Common myeloid progenitor, CD34-positive (primary cell): ENCODE measurements at regions not wholly inside any gene's neighbourhood (a gene's known extent, or its start where the extent isn't known, plus 50 kb on each side); places are given as distances from the start of the nearest gene placed in this dataset.

Experiments
- CTCF ChIA-PET: fragments of 350-600 bp; sonication (Branson Sonifier 250); formaldehyde crosslinking; loops from one replicate; lab custom pipeline; 2021; ENCODE audit warnings: antibody characterized with exemption; lab: Charles Lee
- POLR2A ChIA-PET: fragments of 350-600 bp; sonication (Branson Sonifier 250); formaldehyde crosslinking; loops from one replicate; lab custom pipeline; 2021; ENCODE audit warnings: antibody characterized with exemption; lab: Charles Lee
- DNase-seq, 3 donors: peaks; one replicate each; pipeline versions ENCODE4 v3.0.0 to v3.0.0-alpha.2; 2013
- H3K27ac ChIP-seq, 2 experiments: 1 replicate in 1 of 2; 2 replicates in 1 of 2; pipeline ENCODE4 v1.7.0; 2013; ENCODE audit warnings: inconsistent platforms in 2 of 2, low read length in 2 of 2, mild to moderate bottlenecking in 2 of 2, low read depth in 1 of 2, moderate library complexity in 1 of 2; ENCODE audit not compliant: severe bottlenecking in 2 of 2, insufficient read depth in 1 of 2, poor library complexity in 1 of 2
- H3K27me3 ChIP-seq, 5 experiments: replicated peaks in 2 of 5; 1 replicate in 3 of 5; 2 replicates in 2 of 5; pipeline versions ENCODE4 v1.6.1 to v1.7.0; 2013; ENCODE audit warnings: low read length in 4 of 5, mild to moderate bottlenecking in 2 of 5, moderate library complexity in 2 of 5, inconsistent platforms in 1 of 5; ENCODE audit not compliant: insufficient read depth in 5 of 5, control insufficient read depth in 4 of 5
- H3K36me3 ChIP-seq, 4 experiments: 1 replicate in 2 of 4; 2 replicates in 2 of 4; pipeline versions ENCODE4 v1.6.1 to v1.7.0; 2013; ENCODE audit warnings: low read length in 3 of 4, control low read depth in 1 of 4, mild to moderate bottlenecking in 1 of 4; ENCODE audit not compliant: control insufficient read depth in 4 of 4, insufficient read depth in 4 of 4
- H3K4me1 ChIP-seq, 4 experiments: 1 replicate in 3 of 4; 2 replicates in 1 of 4; pipeline versions ENCODE4 v1.6.1 to v1.7.1; 2013; ENCODE audit warnings: low read length in 3 of 4, mild to moderate bottlenecking in 3 of 4, control low read depth in 1 of 4, inconsistent platforms in 1 of 4, moderate library complexity in 1 of 4; ENCODE audit not compliant: control insufficient read depth in 4 of 4, insufficient read depth in 4 of 4; ENCODE audit errors: control extremely low read depth in 1 of 4
- H3K4me3 ChIP-seq, 7 experiments: 1 replicate in 4 of 7; 2 replicates in 3 of 7; pipeline versions ENCODE4 v1.5.1 to v1.7.0; 2013; ENCODE audit warnings: mild to moderate bottlenecking in 7 of 7, low read length in 6 of 7, moderate library complexity in 6 of 7, inconsistent platforms in 2 of 7, low read depth in 2 of 7, control low read depth in 1 of 7; ENCODE audit not compliant: insufficient read depth in 4 of 7, control insufficient read depth in 1 of 7; ENCODE audit errors: extremely low read depth in 1 of 7
- H3K9me3 ChIP-seq, 5 experiments: 1 replicate in 4 of 5; 2 replicates in 1 of 5; pipeline versions ENCODE4 v1.6.1 to v1.7.1; 2013; ENCODE audit warnings: low read length in 4 of 5, mild to moderate bottlenecking in 2 of 5, inconsistent platforms in 1 of 5, low read depth in 1 of 5, moderate library complexity in 1 of 5; ENCODE audit not compliant: control insufficient read depth in 4 of 5, insufficient read depth in 2 of 5; ENCODE audit errors: control extremely low read depth in 1 of 5
- WGBS: methylation state at CpG from one replicate; pipeline ENCODE4 v1.1.5; 2013; ENCODE audit not compliant: insufficient coverage; 5-methylcytosine and 5-hydroxymethylcytosine counted together

DNA sequence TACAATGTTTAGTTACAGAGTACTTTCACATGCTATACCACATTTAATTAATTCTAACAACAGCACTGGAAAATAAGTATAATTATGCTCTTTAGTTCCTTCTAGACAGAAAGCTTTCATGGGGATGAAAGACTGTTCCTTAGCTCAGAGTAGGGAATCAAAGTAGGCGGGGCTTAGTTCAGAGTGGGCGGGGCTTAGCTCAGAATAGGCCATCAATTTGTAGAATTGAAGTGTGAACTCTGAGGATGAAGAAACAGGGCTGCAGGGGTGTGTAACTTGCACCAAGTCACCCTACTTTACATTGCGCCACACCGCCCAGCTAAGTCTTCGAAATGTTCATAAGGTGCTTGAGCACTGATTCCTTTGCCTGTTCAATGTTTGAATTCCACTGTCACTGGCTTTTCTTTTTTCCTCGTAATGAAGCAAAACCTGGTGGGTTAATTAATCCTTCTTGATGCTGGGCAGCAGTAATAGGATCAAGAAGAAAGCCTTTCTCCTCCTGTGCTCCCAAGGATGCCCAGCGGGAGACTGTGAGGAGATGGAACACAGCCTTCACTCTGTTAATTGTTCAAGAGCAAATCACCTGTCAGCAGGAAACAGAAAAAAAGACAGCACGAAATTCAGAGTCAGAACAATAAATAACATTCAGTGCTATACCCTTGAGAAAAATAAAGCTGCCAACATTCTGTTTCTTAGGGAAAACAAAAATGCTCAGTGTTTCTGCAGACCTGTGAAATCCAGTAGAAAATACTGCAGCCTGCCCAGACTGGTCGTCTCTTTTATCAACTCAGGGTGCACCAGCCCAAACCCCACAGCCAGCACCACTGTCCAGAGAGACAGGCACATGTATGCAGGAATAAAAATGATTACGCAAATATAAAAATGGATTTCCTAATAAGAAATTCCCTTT lies 66.5 kb upstream of the CAMK1G start:
- Histone ChIP-seq H3K27ac (no peak overlapping the region), H3K9me3 (peaks cover 0 to 2% (median 0%) of the 10 kb centered on the region in 5 experiments), H3K4me3 (no peak overlapping the region), H3K4me1 (no peaks in the 10 kb centered on the region), H3K27me3 (peaks cover 0 to 2% (median 0%) of the 10 kb centered on the region in 5 experiments), H3K36me3 (no peaks in the 10 kb centered on the region)
- ChIA-PET POLR2A (no interaction called here), CTCF (no interaction called here)
- no peak for DNase-seq
- 93% methylated on average over 6 of the region's 10 CpGs for WGBS

DNA sequence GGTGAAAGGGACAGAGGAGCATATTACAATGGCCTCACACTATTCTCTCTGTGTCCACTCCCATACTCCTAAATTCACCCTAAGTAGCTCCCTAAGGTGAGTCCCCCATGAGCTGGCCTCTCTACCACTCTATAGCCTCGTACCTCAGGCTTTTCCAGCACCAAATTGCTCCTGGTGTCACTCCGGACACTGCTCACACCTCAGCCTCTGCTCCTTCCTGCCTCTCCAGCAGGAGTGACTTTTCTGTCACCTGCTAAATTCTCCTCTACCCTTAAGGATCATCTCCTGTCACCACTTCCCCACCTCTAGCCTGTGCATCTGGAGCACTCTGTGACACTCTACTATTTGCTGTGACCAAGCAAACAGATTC lies 65.8 kb upstream of the CAMK1G start:
- no peak overlapping the region for H3K4me3 ChIP-seq
- H3K4me1 ChIP-seq: no peaks in the 10 kb centered on the region
- POLR2A ChIA-PET: no interaction called here
- CTCF ChIA-PET: no interaction called here
- no peaks in the 10 kb centered on the region for H3K36me3 ChIP-seq
- no peak overlapping the region for H3K27ac ChIP-seq
- no peak for DNase-seq
- 100% methylated on average over 2 of the region's 2 CpGs for WGBS
- peaks cover 0 to 2% (median 0%) of the 10 kb centered on the region in 5 experiments for H3K9me3 ChIP-seq
- H3K27me3 ChIP-seq: peaks cover 0 to 2% (median 0%) of the 10 kb centered on the region in 5 experiments

DNA sequence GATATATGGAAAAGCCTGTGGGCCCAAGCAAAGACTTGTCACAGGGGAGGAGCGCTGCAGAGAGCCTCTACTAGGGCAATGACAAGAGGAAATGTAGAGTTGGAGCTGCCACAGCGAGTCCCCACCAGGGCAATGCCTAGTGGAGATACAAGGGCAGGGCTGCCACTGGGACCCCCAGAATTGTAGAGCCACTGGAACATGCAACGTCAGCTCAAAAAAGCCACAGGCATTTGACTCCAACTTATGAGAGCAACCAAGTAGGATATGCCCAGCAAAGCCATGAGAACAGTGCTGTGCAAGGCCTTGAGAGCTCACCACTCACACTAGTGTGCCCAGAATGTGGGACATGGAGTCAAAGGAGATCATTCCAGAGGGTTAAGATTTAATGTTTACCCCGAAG lies 63.7 kb upstream of the CAMK1G start:
- no peak overlapping the region for H3K27ac ChIP-seq
- no peak for DNase-seq
- WGBS: 98% methylated on average over 4 of the region's 4 CpGs
- CTCF ChIA-PET: no interaction called here
- no peak overlapping the region for H3K4me3 ChIP-seq
- peaks cover 0 to 2% (median 0%) of the 10 kb centered on the region in 5 experiments for H3K9me3 ChIP-seq
- peaks cover 0 to 4% (median 0%) of the 10 kb centered on the region in 4 experiments for H3K4me1 ChIP-seq
- H3K27me3 ChIP-seq: no peaks in the 10 kb centered on the region
- no peaks in the 10 kb centered on the region for H3K36me3 ChIP-seq
- POLR2A ChIA-PET: no interaction called here

DNA sequence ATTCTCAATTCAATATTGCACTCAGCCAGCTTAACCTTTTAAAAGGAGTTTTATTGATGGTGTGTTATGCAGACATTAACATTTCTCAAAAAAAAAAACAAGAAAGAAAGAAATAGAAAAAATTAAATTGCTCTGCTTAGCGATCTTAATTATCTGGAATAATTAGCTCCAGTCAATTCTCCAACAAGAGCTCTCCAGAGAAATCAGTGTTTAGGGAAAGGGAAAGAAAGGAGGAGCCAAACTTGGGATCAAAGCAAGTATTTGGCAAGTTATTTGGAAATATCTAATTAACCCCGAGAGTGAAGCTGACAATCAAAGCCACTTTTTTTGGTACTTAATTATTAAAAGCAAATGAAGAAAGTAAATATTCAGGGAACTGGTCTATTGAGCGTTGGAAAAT lies 60.7 kb upstream of the CAMK1G start:
- H3K4me3 ChIP-seq: no peak overlapping the region
- H3K4me1 ChIP-seq: peaks cover 0 to 4% (median 0%) of the 10 kb centered on the region in 4 experiments
- no peak overlapping the region for H3K27ac ChIP-seq
- DNase-seq: no peak
- no CpG with 5 or more reads among the region's 3 CpGs for WGBS
- H3K27me3 ChIP-seq: peaks cover 0 to 3% (median 0%) of the 10 kb centered on the region in 5 experiments
- H3K9me3 ChIP-seq: peaks cover 0 to 2% (median 0%) of the 10 kb centered on the region in 5 experiments
- ChIA-PET POLR2A (no interaction called here), CTCF (interaction anchor here (0.7 kb wide), 1 partner anchor 9 kb away, joined by 3 read pairs; no protein-coding TSS in a partner anchor)
- no peaks in the 10 kb centered on the region for H3K36me3 ChIP-seq

DNA sequence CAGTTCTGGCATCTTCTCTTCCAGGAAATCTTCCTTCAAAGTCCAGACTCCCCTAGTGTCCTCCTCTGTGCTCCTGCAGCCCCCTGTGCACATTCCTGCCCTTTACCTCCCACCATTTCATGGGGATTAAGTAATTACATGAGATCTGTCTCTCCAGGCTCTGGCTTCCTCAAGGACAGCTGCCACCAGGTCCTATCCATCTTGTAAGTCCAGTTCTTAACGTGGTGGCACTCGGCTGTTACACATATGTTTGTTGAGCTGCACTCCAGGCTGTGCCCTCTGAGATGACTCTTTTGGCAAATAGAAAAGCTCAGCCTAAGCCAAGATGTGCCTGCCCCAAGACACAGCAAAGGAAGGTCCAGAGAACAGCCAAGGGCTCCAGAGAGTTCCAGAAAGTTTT lies 57.4 kb upstream of the CAMK1G start:
- CTCF ChIA-PET: interaction anchor here (1.7 kb wide), 1 partner anchor 13 kb away, joined by 6 read pairs; no protein-coding TSS in a partner anchor
- no peak for DNase-seq
- WGBS: 100% methylated on average over 2 of the region's 2 CpGs

DNA sequence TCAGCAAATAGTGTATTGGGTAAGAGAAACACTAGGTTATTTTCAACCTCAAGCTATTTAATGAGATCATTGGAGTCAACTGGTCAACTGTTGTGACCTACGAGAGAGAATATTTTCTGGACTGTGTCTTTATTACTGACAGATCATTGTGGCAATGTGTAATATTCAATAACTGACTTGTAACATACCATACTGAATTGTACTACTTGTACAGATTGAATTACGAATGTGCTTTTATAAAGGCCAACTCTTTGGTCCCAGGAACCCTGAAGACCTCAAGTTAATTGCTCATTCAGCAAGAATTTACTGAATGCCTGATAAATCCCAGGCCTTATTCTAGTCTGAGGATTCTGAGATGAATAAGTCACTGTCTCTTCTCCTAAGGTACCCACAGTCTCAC lies 56.1 kb upstream of the CAMK1G start:
- H3K27me3 ChIP-seq: peaks cover 0 to 3% (median 0%) of the 10 kb centered on the region in 5 experiments
- no peaks in the 10 kb centered on the region for H3K9me3 ChIP-seq
- H3K4me3 ChIP-seq: no peak overlapping the region
- ChIA-PET CTCF (interaction anchor here (1.7 kb wide), 1 partner anchor 14 kb away, joined by 6 read pairs; no protein-coding TSS in a partner anchor), POLR2A (no interaction called here)
- H3K27ac ChIP-seq: no peak overlapping the region
- no peaks in the 10 kb centered on the region for H3K36me3 ChIP-seq
- H3K4me1 ChIP-seq: peaks cover 0 to 4% (median 0%) of the 10 kb centered on the region in 4 experiments
- WGBS: 100% methylated on average over 1 of the region's 2 CpGs
- no peak for DNase-seq

More for the DNA sequence above, 57.4 kb upstream of the CAMK1G start:
- Histone ChIP-seq H3K27ac (no peak overlapping the region), H3K9me3 (no peaks in the 10 kb centered on the region), H3K4me1 (peaks cover 0 to 4% (median 0%) of the 10 kb centered on the region in 4 experiments), H3K36me3 (no peaks in the 10 kb centered on the region), H3K4me3 (no peak overlapping the region), H3K27me3 (peaks cover 0 to 3% (median 0%) of the 10 kb centered on the region in 5 experiments)
- POLR2A ChIA-PET: no interaction called here
